Bronchial epithelial cell (primary cell): ENCODE measurements at regions not wholly inside any gene's neighbourhood (a gene's known extent, or its start where the extent isn't known, plus 50 kb on each side); places are given as distances from the start of the nearest gene placed in this dataset.

Experiments used
- DNase-seq: peaks from one replicate; pipeline ENCODE4 v3.0.0-alpha.2; 2010; ENCODE audit warnings: low read depth
- FAIRE-seq: peaks from 2 replicates; lab custom pipeline; 2011; peaks lifted over from hg19 to GRCh38; lab: Jason Lieb, UNC
- H3K27me3 ChIP-seq: 2 replicates; pipeline ENCODE4 v1.5.1; 2011; ENCODE audit warnings: low read length; ENCODE audit not compliant: control insufficient read depth, insufficient read depth
- H3K36me3 ChIP-seq: 2 replicates; pipeline ENCODE4 v1.5.1; 2011; ENCODE audit warnings: low read length; ENCODE audit not compliant: control insufficient read depth, insufficient read depth
- H3K4me3 ChIP-seq: 2 replicates; pipeline ENCODE4 v1.5.1; 2011; ENCODE audit warnings: mild to moderate bottlenecking, low read depth, low read length, control low read depth
- CTCF ChIP-seq: IDR thresholded peaks from 2 replicates; pipeline ENCODE4 v1.5.1; 2011; ENCODE audit warnings: mild to moderate bottlenecking, moderate library complexity, low read length, control low read depth, inconsistent platforms; ENCODE audit not compliant: insufficient read depth, severe bottlenecking

GRCh38 chr13:99661791-99662190 is 160.5 kb downstream of the TM9SF2 start:
- Histone ChIP-seq H3K36me3 (no peaks in the 10 kb centered on the region), H3K4me3 (no peak overlapping the region), H3K27me3 (peaks cover 4% of the 10 kb centered on the region)
- TF ChIP-seq CTCF = no peak
- FAIRE-seq = no peak
- no peak for DNase-seq

GRCh38 chr13:99659866-99660554 is 158.7 kb downstream of the TM9SF2 start:
- H3K27me3 ChIP-seq = peaks cover 4% of the 10 kb centered on the region
- H3K36me3 ChIP-seq = no peaks in the 10 kb centered on the region
- H3K4me3 ChIP-seq = no peak overlapping the region
- FAIRE-seq (no peak), DNase-seq (no peak)
- TF ChIP-seq CTCF = no peak

- DNase-seq (no peak), FAIRE-seq (no peak)
- Histone ChIP-seq H3K36me3 (no peaks in the 10 kb centered on the region), H3K4me3 (no peak overlapping the region), H3K27me3 (peaks cover 4% of the 10 kb centered on the region)
- TF ChIP-seq CTCF = no peak
Measured at GRCh38 chr13:99659226-99659625, 158.0 kb downstream of the TM9SF2 start.

GRCh38 chr13:99658261-99658991 is 157.2 kb downstream of the TM9SF2 start:
- no peak for TF ChIP-seq CTCF
- peaks cover 4% of the 10 kb centered on the region for H3K27me3 ChIP-seq
- DNase-seq (peak; percentile 5), FAIRE-seq (no peak)
- H3K4me3 ChIP-seq = peak overlapping the region; percentile 28
- H3K36me3 ChIP-seq = no peaks in the 10 kb centered on the region

DNA sequence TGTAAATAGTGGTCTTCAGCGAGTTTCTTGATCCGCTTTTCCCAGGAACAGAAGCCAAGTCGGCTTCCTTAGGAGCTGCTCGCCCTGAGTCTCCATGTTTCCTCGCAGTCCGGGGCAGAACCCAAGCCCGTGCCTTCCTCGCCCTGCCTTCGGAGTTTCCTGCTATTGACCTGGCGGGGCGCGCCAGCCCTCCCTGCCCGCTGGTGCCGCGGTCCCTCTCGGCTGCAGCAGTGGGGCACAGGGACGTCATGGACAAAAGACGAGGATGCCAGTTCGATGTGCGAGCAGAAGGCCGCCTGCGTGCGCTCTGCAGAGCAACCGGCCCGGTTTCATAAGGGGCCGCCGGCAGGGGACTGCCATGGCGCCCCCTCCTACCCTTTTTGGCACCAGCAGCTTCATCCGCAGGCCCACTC is 156.6 kb downstream of the TM9SF2 start:
- FAIRE-seq = no peak
- Histone ChIP-seq H3K27me3 (peaks cover under 1% of the 10 kb centered on the region), H3K4me3 (peak overlapping the region; percentile 28), H3K36me3 (no peaks in the 10 kb centered on the region)
- DNase-seq = no peak
- TF ChIP-seq CTCF = no peak
